GM12872 (cell line): ENCODE measurements at regions not wholly inside any gene's neighbourhood (a gene's known extent, or its start where the extent isn't known, plus 50 kb on each side); places are given as distances from the start of the nearest gene placed in this dataset.

Experiments
- TF ChIP-seq, protein P1 (sequence below): IDR thresholded peaks from 3 replicates; pipeline ENCODE4 v1.5.1; 2011; ENCODE audit warnings: low read depth, mild to moderate bottlenecking, low read length, moderate library complexity; ENCODE audit not compliant: insufficient read depth

DNA sequence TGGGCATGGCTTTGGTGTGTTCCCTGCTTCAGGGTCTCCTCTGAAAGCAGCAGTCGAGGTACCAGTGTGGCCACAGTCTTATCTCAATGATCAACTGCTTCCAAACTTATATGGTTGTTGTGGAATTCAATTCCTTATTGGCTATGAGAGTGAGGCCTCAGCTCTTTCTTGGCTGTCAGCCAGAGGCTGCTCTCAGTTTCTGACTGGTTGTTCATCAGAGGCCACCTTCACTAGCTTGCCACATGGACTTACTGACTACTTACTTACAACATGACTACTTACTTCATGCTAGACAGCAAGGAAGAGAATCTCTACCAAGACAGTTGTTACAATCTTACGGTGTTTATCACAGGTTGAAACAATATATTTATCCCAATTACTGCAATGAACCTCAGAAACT lies 789.2 kb downstream of the DIPK2A start:
- TF ChIP-seq, protein P1, sequence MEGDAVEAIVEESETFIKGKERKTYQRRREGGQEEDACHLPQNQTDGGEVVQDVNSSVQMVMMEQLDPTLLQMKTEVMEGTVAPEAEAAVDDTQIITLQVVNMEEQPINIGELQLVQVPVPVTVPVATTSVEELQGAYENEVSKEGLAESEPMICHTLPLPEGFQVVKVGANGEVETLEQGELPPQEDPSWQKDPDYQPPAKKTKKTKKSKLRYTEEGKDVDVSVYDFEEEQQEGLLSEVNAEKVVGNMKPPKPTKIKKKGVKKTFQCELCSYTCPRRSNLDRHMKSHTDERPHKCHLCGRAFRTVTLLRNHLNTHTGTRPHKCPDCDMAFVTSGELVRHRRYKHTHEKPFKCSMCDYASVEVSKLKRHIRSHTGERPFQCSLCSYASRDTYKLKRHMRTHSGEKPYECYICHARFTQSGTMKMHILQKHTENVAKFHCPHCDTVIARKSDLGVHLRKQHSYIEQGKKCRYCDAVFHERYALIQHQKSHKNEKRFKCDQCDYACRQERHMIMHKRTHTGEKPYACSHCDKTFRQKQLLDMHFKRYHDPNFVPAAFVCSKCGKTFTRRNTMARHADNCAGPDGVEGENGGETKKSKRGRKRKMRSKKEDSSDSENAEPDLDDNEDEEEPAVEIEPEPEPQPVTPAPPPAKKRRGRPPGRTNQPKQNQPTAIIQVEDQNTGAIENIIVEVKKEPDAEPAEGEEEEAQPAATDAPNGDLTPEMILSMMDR = no peak

DNA sequence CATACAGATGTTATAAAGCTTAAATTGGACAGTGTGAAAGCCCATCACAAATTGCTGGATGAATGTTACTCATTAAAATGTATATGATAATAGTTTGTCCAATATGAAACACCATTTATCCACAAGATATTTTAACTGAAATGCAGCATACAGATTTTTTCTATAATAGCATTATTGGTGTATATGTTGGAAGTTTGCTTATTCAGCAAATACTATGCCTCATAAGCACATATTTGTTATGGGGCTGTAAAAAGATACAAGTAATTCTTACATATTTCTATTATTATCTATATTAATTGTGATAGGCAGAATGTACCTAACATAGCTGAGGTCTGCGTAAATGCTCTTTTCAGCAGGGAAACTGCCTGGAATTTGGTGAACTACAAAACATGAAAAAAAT lies 790.5 kb downstream of the DIPK2A start:
- TF ChIP-seq, protein P1 = no peak

DNA sequence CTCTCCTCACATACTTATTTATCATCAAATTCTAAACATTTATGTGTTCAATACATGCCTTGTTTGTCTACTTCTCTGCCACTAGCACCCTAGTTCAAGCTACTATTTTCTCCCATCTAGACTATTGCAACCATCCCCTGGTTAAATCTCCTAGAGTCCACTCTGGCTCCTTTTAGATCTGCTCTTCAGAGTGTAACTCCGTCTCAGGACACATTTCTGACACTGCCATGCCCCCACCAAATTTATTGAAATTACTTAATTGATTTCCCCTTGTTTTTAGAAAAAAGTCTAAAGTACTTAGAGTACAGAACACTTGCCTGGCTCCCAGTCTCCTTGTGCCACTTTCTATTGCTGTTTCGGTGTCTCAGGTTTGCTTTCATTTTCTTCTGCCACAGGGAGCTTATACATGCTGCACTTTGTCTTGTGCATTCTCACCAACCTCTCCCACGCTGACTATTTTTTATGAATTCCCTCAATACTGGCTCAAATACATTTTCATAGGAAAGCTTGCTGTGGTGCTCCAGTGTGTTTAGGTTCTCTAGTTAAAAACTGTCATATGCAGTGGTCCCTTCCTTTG lies 792.3 kb downstream of the DIPK2A start:
- TF ChIP-seq, protein P1 = no peak

DNA sequence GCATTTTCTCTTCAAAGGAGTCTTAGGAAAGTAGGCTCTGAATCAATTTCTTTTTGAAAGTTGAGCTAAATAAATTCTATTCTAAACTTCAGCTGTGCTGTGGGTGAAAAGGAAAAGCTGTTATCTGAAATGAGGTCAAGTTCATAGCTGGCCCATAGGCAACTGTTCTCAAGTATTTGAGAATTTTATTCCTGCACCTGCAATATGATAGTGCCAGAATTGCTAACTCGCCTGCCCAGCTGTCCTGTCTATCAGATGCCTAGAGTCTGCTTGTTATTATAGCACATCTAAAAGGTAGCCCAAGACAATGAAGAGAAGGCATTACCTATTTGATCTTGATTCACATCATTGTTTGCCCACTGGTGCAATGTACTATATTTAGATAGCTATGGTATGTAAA lies 798.7 kb downstream of the DIPK2A start:
- TF ChIP-seq, protein P1 = no peak

DNA sequence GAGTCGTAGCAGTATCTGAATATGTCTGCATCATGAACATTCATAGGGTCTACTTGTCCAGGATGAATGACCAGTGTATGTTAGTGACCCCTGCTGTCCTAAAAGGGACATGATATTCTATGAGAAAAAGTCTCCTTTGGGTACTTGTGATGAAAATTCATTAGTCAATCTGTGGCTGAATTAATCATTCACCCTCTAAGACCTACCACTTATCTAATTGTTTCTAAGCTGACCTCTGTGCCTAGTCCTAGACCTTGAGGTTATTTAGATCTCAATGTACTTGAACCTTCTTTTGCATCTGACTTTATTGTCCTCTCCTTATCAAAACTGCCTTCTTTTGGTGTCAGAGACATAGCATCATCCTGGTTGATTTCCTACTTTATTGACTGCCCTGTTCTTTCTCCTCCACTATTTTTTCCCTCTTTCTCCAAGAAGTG lies 799.3 kb downstream of the DIPK2A start:
- TF ChIP-seq, protein P1 = 0 out of 3 replicates have a peak, but pooled peaks have one; percentile 18

DNA sequence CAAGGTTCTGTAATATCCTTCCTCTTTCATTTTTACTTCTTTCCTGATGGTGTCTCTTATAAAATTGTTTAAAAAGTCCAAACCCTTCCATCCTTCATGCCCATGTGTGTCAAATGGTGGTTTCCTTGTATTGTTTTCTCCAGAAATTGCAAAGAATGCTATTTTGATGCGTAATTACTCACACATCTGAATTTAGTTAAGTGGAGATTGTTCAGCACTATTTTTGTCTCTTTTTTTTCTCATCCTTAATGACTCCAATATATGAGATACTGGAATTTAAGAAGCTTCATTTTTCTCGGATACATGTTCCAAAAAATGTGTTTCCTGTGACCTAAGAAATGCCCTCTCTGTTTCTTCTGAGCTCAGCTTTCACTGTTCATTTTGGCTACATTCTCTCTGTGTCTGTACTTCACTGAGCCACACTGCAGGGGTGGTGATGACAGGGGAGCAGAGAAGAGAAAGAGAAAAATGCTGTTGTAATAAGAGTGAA lies 799.8 kb downstream of the DIPK2A start:
- TF ChIP-seq, protein P1 = no peak

DNA sequence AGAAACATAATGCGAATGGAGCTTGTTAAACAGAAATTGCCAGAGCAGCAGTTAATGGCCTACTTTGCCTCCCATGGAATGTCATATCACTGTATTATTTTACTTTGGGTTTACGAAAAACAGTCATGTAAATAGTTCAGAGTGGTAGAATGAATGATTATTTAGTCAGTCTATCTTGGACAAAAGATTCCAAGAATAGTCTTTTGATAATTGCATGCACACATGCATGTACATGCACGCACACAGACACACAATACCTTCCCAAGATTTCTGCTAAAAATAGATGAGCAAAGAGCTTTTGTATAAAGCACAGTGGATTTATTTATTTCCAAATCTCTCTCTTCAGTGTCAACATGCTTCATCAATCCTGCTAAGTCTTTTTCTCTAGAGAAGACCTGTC lies 800.7 kb downstream of the DIPK2A start:
- TF ChIP-seq, protein P1 = no peak

DNA sequence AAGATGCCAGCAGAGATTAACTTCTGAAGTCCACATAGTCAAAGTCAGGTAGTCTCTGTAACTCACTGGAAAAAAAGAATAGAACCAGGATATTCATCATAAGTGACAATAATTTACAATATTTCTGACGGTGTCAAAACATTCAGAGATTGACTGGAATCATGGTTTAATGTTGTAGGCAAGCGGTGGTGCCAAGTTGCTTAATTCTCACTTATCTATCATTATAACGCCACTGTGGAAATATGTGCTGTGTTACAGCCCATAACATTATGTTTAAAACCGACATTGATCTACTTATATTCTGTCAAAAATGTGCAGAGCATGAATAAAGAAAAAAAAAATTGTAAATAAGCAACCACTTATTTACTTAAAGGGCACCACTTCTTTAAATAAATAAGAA lies 801.7 kb downstream of the DIPK2A start:
- TF ChIP-seq, protein P1 = no peak
